Natural killer cell (primary cell): ENCODE measurements at regions not wholly inside any gene's neighbourhood (a gene's known extent, or its start where the extent isn't known, plus 50 kb on each side); places are given as distances from the start of the nearest gene placed in this dataset.

ENCODE experiments used
- ATAC-seq, 3 donors: fragments of 150-1000 bp in 2 of 3; fragments of 200-7000 bp in 1 of 3; cut with Tn5 transposase; 1 replicate in 1 of 3; 2 replicates in 2 of 3; pipeline ENCODE4 v1.10.0; 2021; ENCODE audit warnings: mild to moderate bottlenecking in 2 of 3, moderate library complexity in 2 of 3
- DNase-seq, 2 donors: peaks; one replicate each; pipeline versions ENCODE4 v3.0.0 to v3.0.0-alpha.2; 2013 to 2021; ENCODE audit warnings: mixed read lengths in 1 of 2
- H3K27ac ChIP-seq: one replicate; pipeline ENCODE4 v1.5.1; 2013; ENCODE audit warnings: mild to moderate bottlenecking, low read length
- H3K27me3 ChIP-seq: one replicate; pipeline ENCODE4 v1.6.1; 2013; ENCODE audit warnings: low read length; ENCODE audit not compliant: control insufficient read depth, insufficient read depth
- H3K36me3 ChIP-seq: one replicate; pipeline ENCODE4 v1.6.1; 2013; ENCODE audit warnings: low read length; ENCODE audit not compliant: control insufficient read depth, insufficient read depth
- H3K4me1 ChIP-seq: one replicate; pipeline ENCODE4 v1.6.1; 2013; ENCODE audit warnings: low read length; ENCODE audit not compliant: control insufficient read depth, insufficient read depth
- H3K4me3 ChIP-seq: one replicate; pipeline ENCODE4 v1.5.1; 2013; ENCODE audit warnings: low read length
- H3K9me3 ChIP-seq: one replicate; pipeline ENCODE4 v1.6.1; 2013; ENCODE audit warnings: low read length; ENCODE audit not compliant: control insufficient read depth, insufficient read depth
- H3K27ac Mint-ChIP-seq, 2 donors: one replicate each; pipeline ENCODE4 v1.8.0; 2022; ENCODE audit warnings: mild to moderate bottlenecking in 2 of 2, mixed read lengths in 2 of 2, moderate library complexity in 1 of 2
- H3K27me3 Mint-ChIP-seq, 2 donors: one replicate each; pipeline ENCODE4 v1.8.0; 2022; ENCODE audit warnings: low read depth in 2 of 2, mixed read lengths in 2 of 2
- H3K36me3 Mint-ChIP-seq: one replicate; pipeline ENCODE4 v1.8.0; 2022; ENCODE audit warnings: mixed read lengths
- H3K4me1 Mint-ChIP-seq, 2 donors: one replicate each; pipeline ENCODE4 v1.8.0; 2022; ENCODE audit warnings: mixed read lengths in 2 of 2
- H3K4me3 Mint-ChIP-seq: one replicate; pipeline ENCODE4 v1.8.0; 2022; ENCODE audit warnings: mild to moderate bottlenecking, moderate library complexity, mixed read lengths
- H3K9me3 Mint-ChIP-seq, 2 donors: one replicate each; pipeline ENCODE4 v1.8.0; 2022; ENCODE audit warnings: mixed read lengths in 2 of 2
- WGBS: methylation state at CpG from one replicate; pipeline ENCODE4 v1.1.7; 2013; ENCODE audit warnings: missing lambda C conversion rate; ENCODE audit not compliant: insufficient coverage; 5-methylcytosine and 5-hydroxymethylcytosine counted together
- intact Hi-C: fragments of 100-400 bp; cut with micrococcal nuclease; formaldehyde crosslinking; loops from one replicate; pipeline ENCODE4 v1.14.2; 2022
- TF ChIP-seq, protein P1 (sequence below): fragments of 200-600 bp; IDR thresholded peaks from one replicate; pipeline ENCODE4 v1.8.0; 2022; ENCODE audit warnings: antibody characterized with exemption

GRCh38 chr11:80031014-80031600, 590.3 kb upstream of the TENM4 start:
- ATAC-seq, result no peak
- Histone ChIP-seq H3K27ac (no peak overlapping the region), H3K36me3 (no peaks in the 10 kb centered on the region), H3K27me3 (no peaks in the 10 kb centered on the region), H3K4me3 (no peak overlapping the region), H3K4me1 (no peaks in the 10 kb centered on the region), H3K9me3 (no peaks in the 10 kb centered on the region)
- H3K9me3 Mint-ChIP-seq, result peaks cover 10 to 16% of the 10 kb centered on the region in 2 donors
- H3K4me1 Mint-ChIP-seq, result no peaks in the 10 kb centered on the region
- H3K27ac Mint-ChIP-seq, result no peak overlapping the region
- no peaks in the 10 kb centered on the region for H3K36me3 Mint-ChIP-seq
- no peak overlapping the region for H3K4me3 Mint-ChIP-seq
- H3K27me3 Mint-ChIP-seq, result no peaks in the 10 kb centered on the region
- intact Hi-C loops, result no loop called here
- DNase-seq, result no peak
- TF ChIP-seq, protein P1, sequence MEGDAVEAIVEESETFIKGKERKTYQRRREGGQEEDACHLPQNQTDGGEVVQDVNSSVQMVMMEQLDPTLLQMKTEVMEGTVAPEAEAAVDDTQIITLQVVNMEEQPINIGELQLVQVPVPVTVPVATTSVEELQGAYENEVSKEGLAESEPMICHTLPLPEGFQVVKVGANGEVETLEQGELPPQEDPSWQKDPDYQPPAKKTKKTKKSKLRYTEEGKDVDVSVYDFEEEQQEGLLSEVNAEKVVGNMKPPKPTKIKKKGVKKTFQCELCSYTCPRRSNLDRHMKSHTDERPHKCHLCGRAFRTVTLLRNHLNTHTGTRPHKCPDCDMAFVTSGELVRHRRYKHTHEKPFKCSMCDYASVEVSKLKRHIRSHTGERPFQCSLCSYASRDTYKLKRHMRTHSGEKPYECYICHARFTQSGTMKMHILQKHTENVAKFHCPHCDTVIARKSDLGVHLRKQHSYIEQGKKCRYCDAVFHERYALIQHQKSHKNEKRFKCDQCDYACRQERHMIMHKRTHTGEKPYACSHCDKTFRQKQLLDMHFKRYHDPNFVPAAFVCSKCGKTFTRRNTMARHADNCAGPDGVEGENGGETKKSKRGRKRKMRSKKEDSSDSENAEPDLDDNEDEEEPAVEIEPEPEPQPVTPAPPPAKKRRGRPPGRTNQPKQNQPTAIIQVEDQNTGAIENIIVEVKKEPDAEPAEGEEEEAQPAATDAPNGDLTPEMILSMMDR, result no peak
- WGBS, result 42% methylated on average over 1 of the region's 3 CpGs

- H3K27ac ChIP-seq, result no peak overlapping the region
- DNase-seq (no peak), ATAC-seq (no peak)
- no peak overlapping the region for H3K27ac Mint-ChIP-seq
- peaks cover 12 to 17% of the 10 kb centered on the region in 2 donors for H3K9me3 Mint-ChIP-seq
- H3K27me3 Mint-ChIP-seq, result no peaks in the 10 kb centered on the region
- H3K36me3 ChIP-seq, result no peaks in the 10 kb centered on the region
- H3K27me3 ChIP-seq, result no peaks in the 10 kb centered on the region
- H3K4me3 Mint-ChIP-seq, result no peak overlapping the region
- no peaks in the 10 kb centered on the region for H3K4me1 Mint-ChIP-seq
- WGBS, result no CpG with 5 or more reads among the region's 3 CpGs
- TF ChIP-seq, protein P1, result no peak
- no peaks in the 10 kb centered on the region for H3K36me3 Mint-ChIP-seq
- H3K9me3 ChIP-seq, result no peaks in the 10 kb centered on the region
- intact Hi-C loops, result no loop called here
- no peak overlapping the region for H3K4me3 ChIP-seq
- H3K4me1 ChIP-seq, result no peaks in the 10 kb centered on the region
Observed at GRCh38 chr11:80028998-80029397, 588.2 kb upstream of the TENM4 start.

DNA sequence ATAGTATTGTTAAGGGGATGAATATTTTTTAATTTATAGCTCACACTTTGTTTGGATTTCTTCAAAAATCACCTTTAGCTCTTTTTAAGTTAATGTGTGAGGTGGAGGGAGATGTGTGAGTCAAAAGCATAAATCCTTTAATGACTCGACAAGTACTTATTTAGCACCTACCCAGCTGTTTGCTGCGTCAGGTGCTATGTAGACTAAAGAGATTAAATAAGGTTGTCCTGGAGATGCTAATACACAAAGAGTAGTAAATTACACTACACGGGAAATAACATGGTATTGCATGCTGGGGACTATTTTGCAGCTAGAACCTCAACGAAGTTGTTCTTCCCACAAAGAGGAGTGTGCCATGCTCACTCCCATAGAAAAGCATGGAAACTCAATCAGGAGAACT, 583.3 kb upstream of the TENM4 start:
- no peak overlapping the region for H3K27ac ChIP-seq
- Mint-ChIP-seq H3K4me3 (no peak overlapping the region), H3K36me3 (peaks cover 7% of the 10 kb centered on the region), H3K27ac (no peak overlapping the region), H3K4me1 (no peaks in the 10 kb centered on the region), H3K27me3 (no peaks in the 10 kb centered on the region), H3K9me3 (peaks cover 15 to 23% of the 10 kb centered on the region in 2 donors)
- intact Hi-C loops, result no loop called here
- H3K27me3 ChIP-seq, result no peaks in the 10 kb centered on the region
- H3K9me3 ChIP-seq, result no peaks in the 10 kb centered on the region
- TF ChIP-seq, protein P1, result no peak
- no peaks in the 10 kb centered on the region for H3K36me3 ChIP-seq
- DNase-seq, result no peak
- no peak overlapping the region for H3K4me3 ChIP-seq
- no peak for ATAC-seq
- WGBS, result 77% methylated on average over 4 of the region's 4 CpGs
- H3K4me1 ChIP-seq, result no peaks in the 10 kb centered on the region

DNA sequence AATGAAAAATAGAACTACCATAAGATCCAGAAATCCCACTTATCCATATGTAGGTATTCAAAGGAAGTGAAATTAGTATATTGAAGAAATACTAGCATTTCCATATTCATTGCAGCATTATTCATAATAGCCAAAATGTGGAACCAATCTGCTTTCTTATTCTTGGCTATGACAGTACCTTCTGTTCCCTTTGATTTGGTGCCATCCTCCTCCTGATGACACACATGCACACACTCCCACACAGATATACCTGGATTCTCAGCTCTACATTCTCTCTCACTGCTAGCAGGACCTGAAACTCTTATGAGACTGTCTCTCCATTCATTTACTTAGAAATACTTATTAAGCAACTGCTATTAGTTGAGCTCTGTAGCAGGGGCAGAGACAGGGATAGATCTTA, 582.6 kb upstream of the TENM4 start:
- no peaks in the 10 kb centered on the region for H3K36me3 ChIP-seq
- H3K9me3 Mint-ChIP-seq, result peaks cover 15 to 28% of the 10 kb centered on the region in 2 donors
- no peaks in the 10 kb centered on the region for H3K4me1 Mint-ChIP-seq
- no peak for DNase-seq
- TF ChIP-seq, protein P1, result no peak
- H3K27ac Mint-ChIP-seq, result no peak overlapping the region
- H3K27me3 Mint-ChIP-seq, result no peaks in the 10 kb centered on the region
- no peaks in the 10 kb centered on the region for H3K27me3 ChIP-seq
- H3K9me3 ChIP-seq, result no peaks in the 10 kb centered on the region
- no peak overlapping the region for H3K4me3 ChIP-seq
- no peak overlapping the region for H3K4me3 Mint-ChIP-seq
- no peaks in the 10 kb centered on the region for H3K4me1 ChIP-seq
- no peak for ATAC-seq
- peaks cover 7% of the 10 kb centered on the region for H3K36me3 Mint-ChIP-seq
- intact Hi-C loops, result no loop called here
- H3K27ac ChIP-seq, result no peak overlapping the region
